Effector CD8-positive, alpha-beta T cell (primary cell): ENCODE measurements at regions not wholly inside any gene's neighbourhood (a gene's known extent, or its start where the extent isn't known, plus 50 kb on each side); places are given as distances from the start of the nearest gene placed in this dataset.

Source experiments
- DNase-seq: peaks from one replicate; lab custom pipeline; 2025; lab: John Stamatoyannopoulos, UW

DNA sequence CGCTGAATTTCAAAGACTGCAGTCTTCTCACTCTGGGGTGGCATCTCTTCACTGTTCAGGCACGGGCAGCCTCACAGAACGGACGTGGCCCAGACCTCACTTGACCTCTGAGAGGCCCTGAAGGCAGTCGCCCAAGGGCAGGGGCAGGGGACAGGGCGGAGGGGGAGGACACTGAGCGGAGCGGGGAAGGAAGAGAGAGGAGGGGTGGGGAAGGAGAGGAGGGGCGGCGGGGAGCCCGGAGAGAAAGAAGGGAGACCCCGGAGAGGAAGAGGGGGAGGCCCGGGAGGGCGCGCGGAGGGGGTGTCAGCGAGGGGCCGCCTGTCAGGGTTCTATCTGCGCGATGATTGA is 58.7 kb upstream of the COMTD1 start:
- no peak for DNase-seq

DNA sequence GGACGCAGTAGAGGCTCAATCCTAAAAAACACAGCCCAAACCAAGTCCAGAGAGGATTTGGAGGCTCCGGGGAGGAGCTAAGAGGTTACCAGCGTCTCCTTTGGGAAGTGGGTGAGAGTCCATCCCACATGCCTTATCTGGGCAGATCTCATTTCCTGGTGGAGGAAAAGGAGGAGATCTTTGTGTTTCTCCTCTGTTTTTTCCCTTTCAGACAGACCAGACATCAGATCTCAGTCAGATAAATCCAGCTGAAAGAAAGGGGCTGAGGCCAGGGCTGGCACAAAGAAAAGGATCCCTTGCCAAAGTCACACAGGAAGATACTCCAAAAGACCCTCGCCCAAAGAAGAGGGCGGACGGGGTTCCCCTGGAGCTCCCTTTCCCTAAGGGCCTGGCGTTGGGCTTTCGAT is 58.3 kb upstream of the COMTD1 start:
- DNase-seq: no peak

DNA sequence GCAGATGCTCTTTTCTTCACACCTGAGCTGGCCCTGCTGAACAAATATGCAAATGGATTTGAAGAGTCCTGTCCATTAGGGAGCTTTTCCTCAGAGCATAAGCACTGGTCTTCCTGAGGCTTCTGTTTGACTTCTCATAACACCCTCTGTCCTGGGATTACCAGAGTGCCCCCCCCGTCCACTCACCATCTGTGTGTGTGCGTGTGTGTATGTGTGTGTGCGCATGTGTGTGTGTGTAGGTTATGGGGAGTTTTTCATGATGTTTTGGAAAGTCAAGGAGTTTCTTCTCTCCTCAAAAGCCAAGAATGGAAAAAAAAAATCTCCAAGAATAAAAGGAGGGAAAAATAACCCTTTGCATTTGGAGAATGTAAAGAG is 57.7 kb upstream of the COMTD1 start:
- no peak for DNase-seq

DNA sequence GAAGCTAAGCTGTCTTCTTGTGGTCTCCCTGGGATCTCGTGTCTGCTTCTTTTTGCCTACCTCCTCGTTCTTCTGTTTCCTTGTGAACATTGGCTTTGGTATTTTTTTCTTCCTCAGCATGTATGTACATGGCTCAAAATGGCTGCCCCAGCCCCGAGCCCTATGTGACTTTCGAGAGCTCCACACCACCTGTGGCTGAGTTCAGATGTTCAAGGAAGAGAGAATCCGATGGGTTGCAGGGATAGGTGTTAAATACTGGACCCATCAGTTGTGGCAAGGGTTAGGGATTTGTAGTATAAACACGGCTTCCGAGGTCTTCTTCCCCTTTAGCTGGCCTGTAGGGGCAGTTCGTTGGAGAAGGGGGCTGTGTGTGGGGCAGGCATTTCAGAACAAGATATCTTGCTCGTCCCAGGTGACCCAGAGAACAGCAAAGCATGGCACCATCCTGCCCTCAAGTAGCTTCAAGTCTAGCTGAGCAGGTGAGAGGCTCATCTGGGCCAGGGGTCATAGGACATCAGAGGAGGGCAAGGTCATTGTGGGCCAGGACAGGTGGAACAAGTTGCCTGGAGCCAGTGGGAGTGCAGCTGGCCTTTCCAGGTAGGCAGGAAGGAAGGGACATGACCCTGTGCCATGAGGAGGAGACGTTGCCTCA is 57.2 kb upstream of the COMTD1 start:
- no peak for DNase-seq

DNA sequence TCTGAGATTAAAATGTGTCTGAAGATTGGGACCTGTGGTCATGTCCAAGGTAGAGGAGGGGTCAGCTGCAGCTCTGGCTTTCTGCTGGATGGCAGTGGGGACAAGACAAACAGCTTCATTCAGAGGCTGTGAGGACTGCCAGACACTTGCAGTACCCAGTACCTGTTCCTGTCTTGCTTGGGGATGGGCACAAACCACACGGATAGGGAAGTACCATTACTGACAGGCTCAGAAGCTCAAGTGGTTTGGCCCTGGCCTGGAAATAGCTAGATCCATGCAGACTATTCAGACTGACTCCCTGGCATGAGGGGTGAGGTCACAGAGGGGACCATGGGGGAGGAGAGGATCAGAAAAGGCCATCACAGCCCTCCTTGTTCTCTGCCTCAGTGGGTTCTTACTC is 56.0 kb upstream of the COMTD1 start:
- no peak for DNase-seq

DNA sequence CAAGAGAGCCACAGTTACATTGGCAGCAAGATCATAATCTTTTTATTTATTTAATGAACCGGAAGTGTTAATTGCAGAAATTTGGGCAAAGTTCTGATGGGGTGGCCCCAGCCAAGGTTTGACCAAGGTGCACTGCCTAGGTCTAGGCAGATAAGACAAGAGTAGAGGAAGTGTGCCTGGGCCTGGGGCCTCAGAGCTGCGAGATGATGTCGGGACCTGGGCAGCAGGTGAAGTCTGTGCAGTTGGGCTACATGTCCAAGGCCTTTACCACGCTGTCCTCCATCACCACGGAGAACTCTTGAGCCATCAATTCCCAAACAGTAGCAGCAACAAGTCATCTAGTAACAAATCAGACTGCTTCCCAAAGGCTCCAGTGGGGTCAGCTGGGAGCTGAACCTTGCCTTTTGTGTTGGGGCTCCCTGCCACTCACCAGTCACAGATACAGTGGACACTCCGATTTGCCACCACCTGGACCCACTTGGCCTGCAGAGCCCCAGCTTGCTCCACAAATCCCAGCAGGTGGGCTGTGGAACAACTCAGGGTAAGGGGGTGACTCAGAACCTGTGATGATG is 52.5 kb upstream of the COMTD1 start:
- DNase-seq: no peak

DNA sequence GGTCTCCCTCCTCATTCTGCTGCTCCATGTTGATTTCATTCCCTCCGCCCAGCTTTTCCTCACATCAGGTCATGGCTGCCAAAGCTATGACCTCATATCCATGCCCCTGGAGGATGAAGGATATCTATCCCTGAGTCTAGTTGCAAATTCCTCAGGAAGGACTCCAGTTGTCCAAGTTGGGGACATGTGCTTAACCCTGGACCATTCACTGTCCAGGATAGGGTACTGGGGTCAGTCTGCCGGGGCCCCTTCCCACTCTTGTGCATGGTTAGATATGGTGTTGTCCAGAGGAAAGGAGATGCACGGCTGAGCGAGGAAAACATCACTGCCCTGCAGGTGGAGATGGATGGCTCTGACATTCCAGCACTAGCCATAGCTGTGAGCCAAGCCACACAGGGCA is 51.9 kb upstream of the COMTD1 start:
- DNase-seq: no peak

DNA sequence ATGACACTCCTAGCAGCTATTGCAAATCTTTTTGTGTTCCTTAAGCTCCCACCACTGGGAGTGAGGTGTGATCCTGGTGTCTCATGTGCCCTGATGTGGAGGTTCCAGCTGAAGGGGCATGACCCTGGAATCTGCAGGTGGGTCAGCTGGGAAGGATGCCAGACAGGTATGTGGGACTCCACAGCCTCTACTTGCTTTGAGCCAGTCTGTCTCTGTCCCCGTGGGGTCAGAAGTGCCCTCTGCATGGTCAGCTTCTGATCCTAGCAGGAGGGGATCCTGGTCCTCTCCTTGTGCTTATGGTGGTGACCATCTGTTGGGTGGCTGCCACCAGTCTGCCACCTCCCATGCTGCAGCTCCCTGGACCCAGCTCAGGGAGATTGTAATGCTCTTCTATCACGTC is 51.1 kb upstream of the COMTD1 start:
- no peak for DNase-seq
